Activated effector memory CD4-positive, alpha-beta T cell treated with anti-CD3 and anti-CD28 coated beads, Interleukin-2, amount 50 U/mL, for 16 hours (primary cell): ENCODE measurements at regions not wholly inside any gene's neighbourhood (a gene's known extent, or its start where the extent isn't known, plus 50 kb on each side); places are given as distances from the start of the nearest gene placed in this dataset.
"Not testable (repeated sequence)": the region's sequence is repeated elsewhere in the genome, so short reads cannot be mapped to it uniquely, and the experiment has no call there.

ENCODE experiments used
- DNase-seq: peaks from one replicate; pipeline ENCODE4 v3.0.0-alpha.2; 2020

DNA sequence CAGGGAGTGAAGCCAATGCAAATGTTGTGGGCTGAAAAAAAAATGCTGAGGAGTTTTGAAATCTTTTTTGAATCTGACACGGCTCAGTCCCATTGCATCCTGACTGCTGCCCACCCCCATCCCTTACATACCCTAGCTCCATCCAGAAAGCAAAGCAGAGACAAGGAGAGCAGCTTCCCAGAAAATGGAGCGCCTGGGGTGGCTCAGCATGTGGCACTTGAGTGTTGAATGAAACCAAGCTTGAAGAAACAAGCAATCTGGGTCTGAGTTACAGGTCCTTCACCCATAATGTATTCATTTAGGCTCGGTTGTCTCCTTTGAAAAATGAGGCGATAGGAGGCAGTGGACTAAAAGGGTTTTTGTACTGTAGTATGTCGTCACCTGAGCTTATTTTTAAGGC is 244.2 kb upstream of the ACVR2A start:
- DNase-seq, result no peak

GRCh38 chr2:147600223-147600622 is 244.6 kb upstream of the ACVR2A start:
- no peak for DNase-seq

DNA sequence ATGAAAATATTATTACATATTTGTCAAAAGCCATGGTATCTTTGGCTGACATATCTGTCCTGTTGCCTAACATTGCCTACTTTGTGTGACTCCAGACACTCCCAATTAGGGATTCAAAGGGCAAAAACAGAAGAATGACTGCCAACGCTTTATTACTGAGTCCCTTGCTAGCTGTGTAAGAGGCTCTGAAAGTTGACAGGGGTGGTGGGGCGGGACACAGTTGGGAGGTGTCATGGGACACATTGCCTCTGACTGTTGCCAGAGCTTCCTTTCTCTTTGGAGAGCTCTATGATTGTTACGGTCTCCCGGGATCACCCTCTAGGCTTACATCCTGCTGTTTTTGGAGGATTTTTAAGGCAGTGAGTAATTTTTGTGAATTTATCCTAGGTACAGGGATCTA is 249.6 kb upstream of the ACVR2A start:
- no peak for DNase-seq

DNA sequence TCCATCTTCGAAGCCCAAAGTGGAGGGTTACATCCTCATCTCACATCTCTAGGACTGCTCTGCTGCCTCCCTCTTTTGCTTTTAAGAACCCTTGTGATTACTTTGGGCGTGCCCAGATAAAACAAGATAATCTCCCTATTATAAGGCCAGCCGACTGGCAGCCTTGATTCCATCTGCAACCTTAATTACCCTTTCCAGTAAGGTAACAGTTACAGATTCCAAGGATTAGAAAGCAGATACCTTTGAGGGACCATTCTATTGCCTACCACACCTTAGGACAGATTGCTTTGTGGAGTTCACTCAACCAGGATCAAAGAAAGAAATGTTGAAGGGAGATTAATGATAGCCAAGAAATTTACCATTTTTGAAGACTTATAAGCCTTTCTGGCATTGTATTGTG is 250.8 kb upstream of the ACVR2A start:
- DNase-seq, result no peak

GRCh38 chr2:147592784-147593183 is 252.0 kb upstream of the ACVR2A start:
- not testable (repeated sequence) for DNase-seq

- no peak for DNase-seq
These were observed 255.7 kb upstream of the ACVR2A start for GRCh38 chr2:147589127-147589526.

GRCh38 chr2:147588191-147588590 is 256.6 kb upstream of the ACVR2A start:
- DNase-seq, result no peak

GRCh38 chr2:147578529-147578928 is 266.3 kb upstream of the ACVR2A start:
- DNase-seq, result no peak

DNA sequence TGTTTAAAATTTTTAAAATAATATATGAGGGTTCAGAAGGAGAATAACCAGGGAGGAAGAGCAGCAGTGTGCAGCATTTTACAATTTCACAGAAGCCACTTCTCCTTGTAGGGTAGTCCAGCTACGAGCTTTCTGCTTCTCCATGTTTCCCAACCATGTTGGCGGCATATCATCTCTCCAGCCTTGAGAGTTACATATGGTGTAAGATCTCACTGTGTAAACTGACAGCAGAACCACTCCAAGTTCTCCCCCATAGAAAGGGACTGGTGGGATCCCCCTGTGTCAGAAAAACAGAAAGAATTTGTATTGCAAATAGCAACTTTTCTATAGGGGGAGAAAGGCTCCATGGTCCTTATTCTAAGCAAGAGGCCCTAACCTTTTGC is 266.8 kb upstream of the ACVR2A start:
- no peak for DNase-seq

- DNase-seq, result no peak
These were observed 267.4 kb upstream of the ACVR2A start for GRCh38 chr2:147577323-147577997.

- DNase-seq, result no peak
These were observed 269.7 kb upstream of the ACVR2A start for GRCh38 chr2:147575106-147575505.

GRCh38 chr2:147572622-147573021 is 272.2 kb upstream of the ACVR2A start:
- DNase-seq, result no peak

GRCh38 chr2:147569426-147569825 is 275.4 kb upstream of the ACVR2A start:
- DNase-seq, result no peak

- DNase-seq, result no peak
These were observed 276.7 kb upstream of the ACVR2A start for GRCh38 chr2:147568109-147568508.

DNA sequence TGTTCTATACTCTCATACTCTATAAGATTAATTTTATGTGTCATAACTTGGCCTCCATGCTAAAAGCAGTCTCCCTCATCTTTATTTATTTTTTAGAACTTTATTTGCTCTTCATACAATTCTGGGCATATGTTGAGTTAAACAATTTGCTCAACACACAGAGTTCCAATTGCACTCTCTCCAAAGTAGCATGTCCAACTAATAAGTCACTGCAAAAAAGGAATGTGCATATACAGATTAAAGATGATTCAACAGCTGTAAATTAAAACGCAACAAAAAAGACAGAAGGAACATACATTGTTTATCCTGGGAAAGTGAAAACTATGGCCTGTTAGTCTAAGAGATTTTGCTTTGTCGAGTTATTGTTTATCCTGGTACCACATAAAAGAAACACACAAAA is 277.7 kb upstream of the ACVR2A start:
- no peak for DNase-seq

GRCh38 chr2:147560810-147561535 is 283.9 kb upstream of the ACVR2A start:
- DNase-seq, result no peak

GRCh38 chr2:147559070-147559725 is 285.6 kb upstream of the ACVR2A start:
- DNase-seq, result no peak

GRCh38 chr2:147558620-147559019 is 286.2 kb upstream of the ACVR2A start:
- DNase-seq, result no peak

- no peak for DNase-seq
These were observed 290.2 kb upstream of the ACVR2A start for GRCh38 chr2:147554521-147555107.

DNA sequence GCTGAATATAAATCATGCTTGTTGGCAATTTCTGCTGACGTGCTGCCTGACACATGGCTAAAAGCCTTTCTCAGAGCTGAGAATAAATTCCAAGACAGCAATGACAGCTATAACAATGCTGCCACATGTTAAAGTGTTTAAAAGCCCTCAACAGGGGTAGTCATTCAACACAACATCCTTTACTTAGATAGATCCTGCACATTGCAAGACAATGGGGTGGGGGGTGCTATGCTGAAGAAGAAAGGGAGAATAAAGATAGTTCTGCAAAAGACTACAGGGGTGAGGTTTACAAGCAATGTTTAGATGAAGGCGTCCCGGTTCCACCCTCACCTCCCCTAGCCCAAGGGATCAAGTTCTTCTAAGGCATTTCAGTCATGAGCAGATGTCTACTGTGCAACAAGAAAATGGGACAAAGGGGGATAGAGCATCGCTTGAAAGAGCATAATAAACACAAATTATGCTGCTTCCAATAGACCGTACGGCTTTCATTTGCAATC is 291.0 kb upstream of the ACVR2A start:
- DNase-seq, result no peak

DNA sequence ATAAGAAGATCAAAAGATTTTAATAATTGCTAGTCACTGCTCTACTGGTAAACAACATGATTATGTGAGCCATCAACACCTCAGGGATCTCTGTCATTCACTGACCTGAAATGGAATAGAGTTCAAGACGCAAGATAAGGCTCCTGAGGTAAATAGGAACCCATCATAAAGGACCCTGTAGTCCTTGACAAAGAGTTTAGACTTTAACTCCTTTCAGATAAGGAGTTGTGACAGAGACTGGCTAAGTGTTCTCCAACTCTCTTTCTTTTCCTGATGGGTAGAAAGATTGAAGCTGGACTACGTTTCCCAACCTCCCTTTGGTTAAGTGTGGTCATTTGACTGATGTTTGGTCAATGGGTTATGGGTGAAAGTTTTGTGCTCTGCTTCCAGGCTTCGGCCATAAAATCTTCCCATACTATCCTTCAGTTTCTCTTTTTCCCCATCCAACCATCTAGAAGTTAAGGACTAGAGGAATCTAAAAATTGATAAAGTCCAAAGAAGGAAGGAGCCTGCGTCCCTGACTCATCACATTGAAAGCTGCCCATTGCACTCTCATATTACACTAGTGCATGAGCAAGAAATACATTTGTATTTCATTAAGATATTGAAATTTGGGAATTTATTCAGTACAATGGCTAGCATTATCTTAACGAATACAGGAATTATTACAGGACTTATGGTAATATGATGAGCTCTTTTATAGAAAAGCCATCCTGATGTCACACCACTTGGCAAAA is 293.7 kb upstream of the ACVR2A start:
- DNase-seq, result no peak

- no peak for DNase-seq
These were observed 295.8 kb upstream of the ACVR2A start for GRCh38 chr2:147549054-147549453.

- no peak for DNase-seq
These were observed 296.4 kb upstream of the ACVR2A start for GRCh38 chr2:147548451-147548850.
